Activated CD4-positive, alpha-beta T cell treated with anti-CD3 and anti-CD28 coated beads, Interleukin-2, amount 50 U/mL, for 1 hour (primary cell): ENCODE measurements at regions not wholly inside any gene's neighbourhood (a gene's known extent, or its start where the extent isn't known, plus 50 kb on each side); places are given as distances from the start of the nearest gene placed in this dataset.

Experiments
- DNase-seq: peaks from one replicate; pipeline ENCODE4 v3.0.0-alpha.2; 2020

- DNase-seq: no peak
These were observed 176.0 kb upstream of the RPL38 start for GRCh38 chr17:74027444-74027843.

GRCh38 chr17:74028354-74029116, 174.9 kb upstream of the RPL38 start:
- DNase-seq: no peak

- no peak for DNase-seq
These were observed 172.0 kb upstream of the RPL38 start for GRCh38 chr17:74031316-74032090.

- no peak for DNase-seq
These were observed 171.3 kb upstream of the RPL38 start for GRCh38 chr17:74032222-74032621.

GRCh38 chr17:74037320-74037719, 166.2 kb upstream of the RPL38 start:
- no peak for DNase-seq

GRCh38 chr17:74040291-74040690, 163.2 kb upstream of the RPL38 start:
- DNase-seq: no peak

GRCh38 chr17:74040729-74041128, 162.7 kb upstream of the RPL38 start:
- DNase-seq: no peak

GRCh38 chr17:74041869-74042640, 161.4 kb upstream of the RPL38 start:
- DNase-seq: no peak

- DNase-seq: no peak
These were observed 160.6 kb upstream of the RPL38 start for GRCh38 chr17:74042744-74043486.

- no peak for DNase-seq
These were observed 159.5 kb upstream of the RPL38 start for GRCh38 chr17:74043976-74044375.

- DNase-seq: no peak
These were observed 157.7 kb upstream of the RPL38 start for GRCh38 chr17:74045608-74046280.

GRCh38 chr17:74049167-74049966, 154.1 kb upstream of the RPL38 start:
- no peak for DNase-seq

- no peak for DNase-seq
These were observed 153.5 kb upstream of the RPL38 start for GRCh38 chr17:74049967-74050458.

GRCh38 chr17:74051348-74051747, 152.1 kb upstream of the RPL38 start:
- DNase-seq: no peak

GRCh38 chr17:74052993-74053711, 150.3 kb upstream of the RPL38 start:
- DNase-seq: no peak

- DNase-seq: no peak
These were observed 149.8 kb upstream of the RPL38 start for GRCh38 chr17:74053712-74054078.

GRCh38 chr17:74054249-74054648, 149.2 kb upstream of the RPL38 start:
- no peak for DNase-seq

- no peak for DNase-seq
These were observed 147.8 kb upstream of the RPL38 start for GRCh38 chr17:74055508-74056160.

GRCh38 chr17:74059479-74060240, 143.8 kb upstream of the RPL38 start:
- no peak for DNase-seq
